ENCODE measurements at regions not wholly inside any gene's neighbourhood (a gene's known extent, or its start where the extent isn't known, plus 50 kb on each side); places are given as distances from the start of the nearest gene placed in this dataset.

DNA sequence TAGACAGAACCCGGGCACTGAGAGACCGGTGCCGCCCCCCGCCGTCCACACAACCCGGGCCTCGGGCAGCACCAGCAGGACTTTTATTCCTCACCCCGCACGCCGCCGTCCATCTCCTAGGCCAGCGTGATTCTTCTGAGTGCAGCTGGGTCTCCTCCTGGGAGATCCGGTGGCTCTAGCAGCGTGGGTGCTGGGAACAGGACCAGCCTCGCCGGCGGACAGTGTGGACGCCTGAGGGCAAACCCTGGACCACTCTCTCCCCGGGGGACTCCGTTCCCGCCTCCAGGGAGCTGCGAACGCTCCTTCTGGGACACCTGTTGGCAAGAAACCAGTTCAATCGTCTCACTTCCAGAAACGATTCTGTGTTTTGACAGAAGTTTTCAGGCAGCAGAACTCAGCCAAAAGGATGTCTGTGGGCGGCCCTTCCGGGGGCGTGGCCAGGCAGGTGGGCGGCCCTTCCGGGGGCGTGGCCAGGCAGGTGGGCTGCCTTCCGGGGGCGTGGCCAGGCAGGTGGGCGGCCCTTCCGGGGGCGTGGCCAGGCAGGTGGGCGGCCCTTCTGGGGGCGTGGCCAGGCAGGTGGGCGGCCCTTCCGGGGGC, 130.7 kb downstream of the DLL1 start:
- DNase-seq (ENCODE audit: low read depth), result no peak
- H3K4me3 ChIP-seq (ENCODE audit: low read depth, low read length), result no peak overlapping the region
- TF ChIP-seq, protein P1, sequence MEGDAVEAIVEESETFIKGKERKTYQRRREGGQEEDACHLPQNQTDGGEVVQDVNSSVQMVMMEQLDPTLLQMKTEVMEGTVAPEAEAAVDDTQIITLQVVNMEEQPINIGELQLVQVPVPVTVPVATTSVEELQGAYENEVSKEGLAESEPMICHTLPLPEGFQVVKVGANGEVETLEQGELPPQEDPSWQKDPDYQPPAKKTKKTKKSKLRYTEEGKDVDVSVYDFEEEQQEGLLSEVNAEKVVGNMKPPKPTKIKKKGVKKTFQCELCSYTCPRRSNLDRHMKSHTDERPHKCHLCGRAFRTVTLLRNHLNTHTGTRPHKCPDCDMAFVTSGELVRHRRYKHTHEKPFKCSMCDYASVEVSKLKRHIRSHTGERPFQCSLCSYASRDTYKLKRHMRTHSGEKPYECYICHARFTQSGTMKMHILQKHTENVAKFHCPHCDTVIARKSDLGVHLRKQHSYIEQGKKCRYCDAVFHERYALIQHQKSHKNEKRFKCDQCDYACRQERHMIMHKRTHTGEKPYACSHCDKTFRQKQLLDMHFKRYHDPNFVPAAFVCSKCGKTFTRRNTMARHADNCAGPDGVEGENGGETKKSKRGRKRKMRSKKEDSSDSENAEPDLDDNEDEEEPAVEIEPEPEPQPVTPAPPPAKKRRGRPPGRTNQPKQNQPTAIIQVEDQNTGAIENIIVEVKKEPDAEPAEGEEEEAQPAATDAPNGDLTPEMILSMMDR (conservative IDR thresholded peaks at IDR 0.05; ENCODE audit: low read depth, low read length), result no peak

DNA sequence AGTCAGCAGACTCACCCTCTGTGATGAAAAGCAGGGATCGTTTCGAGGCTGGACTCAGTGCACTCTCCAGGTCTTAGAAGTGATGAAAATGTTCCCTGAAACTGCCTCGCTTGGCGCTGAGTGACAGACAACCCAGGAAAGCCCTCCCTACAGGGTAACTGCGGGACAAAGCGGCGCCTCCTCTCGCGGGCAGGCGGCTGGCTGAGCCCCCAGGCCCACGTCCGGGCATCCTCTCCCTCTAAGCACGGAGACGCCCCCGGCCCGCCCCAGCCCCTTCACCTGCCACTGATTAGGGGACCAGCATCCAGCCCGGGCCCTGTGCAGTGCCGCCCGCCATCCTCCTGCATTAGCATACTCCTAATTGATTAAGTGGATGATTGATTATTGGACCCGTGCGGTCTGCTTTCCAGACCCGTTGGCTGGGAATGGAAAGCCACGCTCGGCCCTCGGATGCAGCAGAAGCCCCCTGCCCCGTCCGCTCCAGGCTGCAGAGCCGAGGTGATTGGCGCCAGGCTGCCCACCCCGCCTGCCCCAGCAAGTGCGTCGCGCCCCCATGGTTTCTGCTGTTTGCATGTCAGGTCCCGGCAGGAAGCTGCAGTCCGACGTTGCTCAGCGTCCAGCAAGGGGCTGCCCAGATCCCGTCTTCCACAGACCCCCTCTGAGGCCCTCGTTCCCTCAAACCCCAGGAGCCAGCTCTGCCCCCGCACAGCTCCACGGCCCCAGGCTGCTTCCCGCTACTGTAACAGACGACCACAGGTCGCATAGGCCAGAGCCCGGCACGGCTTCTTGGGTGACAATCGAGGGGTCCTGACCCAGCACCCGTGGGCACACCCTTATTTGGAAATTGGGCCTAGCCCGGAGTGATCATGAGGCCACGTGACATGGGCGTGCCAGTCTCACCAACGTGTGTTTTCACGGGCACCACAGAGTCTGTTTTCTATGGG, 131.6 kb downstream of the DLL1 start:
- TF ChIP-seq, protein P1 (conservative IDR thresholded peaks at IDR 0.05; ENCODE audit: low read depth, low read length), result no peak

DNA sequence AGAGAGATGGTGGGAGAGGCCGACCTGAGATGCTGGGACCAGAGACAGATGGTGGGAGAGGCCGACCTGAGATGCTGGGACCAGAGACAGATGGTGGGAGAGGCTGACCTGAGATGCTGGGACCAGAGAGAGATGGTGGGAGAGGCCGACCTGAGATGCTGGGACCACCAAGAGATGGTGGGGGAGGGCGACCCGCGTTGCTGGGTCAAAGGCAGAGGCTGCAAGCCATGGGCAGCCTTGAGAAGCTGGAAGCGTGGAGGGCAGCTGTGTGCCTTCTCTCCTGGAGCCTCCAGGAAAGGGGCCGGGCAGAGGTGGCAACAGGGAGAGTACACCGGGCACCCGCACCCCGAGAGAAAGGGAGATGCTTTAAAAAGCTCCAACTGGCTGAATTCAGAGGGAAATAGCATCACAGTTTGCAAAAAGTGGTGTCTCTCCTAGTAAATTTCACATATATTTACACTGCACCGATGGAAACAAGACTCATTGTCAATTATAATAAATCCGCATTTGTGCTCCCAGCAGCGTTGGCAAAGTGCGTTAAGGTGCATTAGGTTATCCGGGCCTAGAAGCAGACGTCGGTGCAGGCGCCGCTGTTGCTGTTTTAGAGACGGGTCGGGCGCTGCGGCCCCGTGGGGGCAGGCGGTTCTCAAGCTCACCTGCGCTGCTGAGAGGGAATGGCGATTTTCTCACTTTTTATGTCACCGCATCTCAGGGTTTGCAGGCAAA, 132.4 kb downstream of the DLL1 start:
- DNase-seq (ENCODE audit: low read depth), result no peak
- H3K4me3 ChIP-seq (ENCODE audit: low read depth, low read length), result no peak overlapping the region
- TF ChIP-seq, protein P1 (conservative IDR thresholded peaks at IDR 0.05; ENCODE audit: low read depth, low read length), result no peak

More for the DNA sequence above, 131.6 kb downstream of the DLL1 start:
- H3K4me3 ChIP-seq (ENCODE audit: low read depth, low read length), result no peak overlapping the region
- DNase-seq (ENCODE audit: low read depth), result no peak

DNA sequence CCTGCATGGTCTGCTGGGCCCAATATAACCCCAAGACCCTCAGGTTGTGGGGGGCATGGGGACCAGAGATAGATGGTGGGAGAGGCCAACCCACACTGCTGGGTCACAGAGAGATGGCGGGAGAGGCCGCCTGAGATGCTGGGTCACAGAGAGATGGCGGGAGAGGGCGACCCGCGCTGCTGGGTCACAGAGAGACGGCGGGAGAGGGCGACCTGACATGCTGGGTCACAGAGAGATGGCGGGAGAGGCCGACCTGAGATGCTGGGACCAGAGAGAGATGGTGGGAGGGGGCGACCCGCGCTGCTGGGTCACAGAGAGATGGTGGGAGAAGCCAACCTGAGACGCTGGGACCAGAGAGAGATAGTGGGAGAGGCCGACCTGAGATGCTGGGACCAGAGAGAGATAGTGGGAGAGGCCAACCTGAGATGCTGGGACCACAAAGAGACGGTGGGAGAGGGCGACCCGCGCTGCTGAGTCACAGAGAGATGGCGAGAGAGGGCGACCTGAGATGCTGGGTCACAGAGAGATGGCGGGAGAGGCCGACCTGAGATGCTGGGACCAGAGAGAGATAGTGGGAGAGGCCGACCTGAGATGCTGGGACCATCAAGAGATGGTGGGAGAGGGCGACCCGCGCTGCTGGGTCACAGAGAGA, 133.2 kb downstream of the DLL1 start:
- DNase-seq (ENCODE audit: low read depth), result no peak
- TF ChIP-seq, protein P1 (conservative IDR thresholded peaks at IDR 0.05; ENCODE audit: low read depth, low read length), result no peak
- H3K4me3 ChIP-seq (ENCODE audit: low read depth, low read length), result no peak overlapping the region

DNA sequence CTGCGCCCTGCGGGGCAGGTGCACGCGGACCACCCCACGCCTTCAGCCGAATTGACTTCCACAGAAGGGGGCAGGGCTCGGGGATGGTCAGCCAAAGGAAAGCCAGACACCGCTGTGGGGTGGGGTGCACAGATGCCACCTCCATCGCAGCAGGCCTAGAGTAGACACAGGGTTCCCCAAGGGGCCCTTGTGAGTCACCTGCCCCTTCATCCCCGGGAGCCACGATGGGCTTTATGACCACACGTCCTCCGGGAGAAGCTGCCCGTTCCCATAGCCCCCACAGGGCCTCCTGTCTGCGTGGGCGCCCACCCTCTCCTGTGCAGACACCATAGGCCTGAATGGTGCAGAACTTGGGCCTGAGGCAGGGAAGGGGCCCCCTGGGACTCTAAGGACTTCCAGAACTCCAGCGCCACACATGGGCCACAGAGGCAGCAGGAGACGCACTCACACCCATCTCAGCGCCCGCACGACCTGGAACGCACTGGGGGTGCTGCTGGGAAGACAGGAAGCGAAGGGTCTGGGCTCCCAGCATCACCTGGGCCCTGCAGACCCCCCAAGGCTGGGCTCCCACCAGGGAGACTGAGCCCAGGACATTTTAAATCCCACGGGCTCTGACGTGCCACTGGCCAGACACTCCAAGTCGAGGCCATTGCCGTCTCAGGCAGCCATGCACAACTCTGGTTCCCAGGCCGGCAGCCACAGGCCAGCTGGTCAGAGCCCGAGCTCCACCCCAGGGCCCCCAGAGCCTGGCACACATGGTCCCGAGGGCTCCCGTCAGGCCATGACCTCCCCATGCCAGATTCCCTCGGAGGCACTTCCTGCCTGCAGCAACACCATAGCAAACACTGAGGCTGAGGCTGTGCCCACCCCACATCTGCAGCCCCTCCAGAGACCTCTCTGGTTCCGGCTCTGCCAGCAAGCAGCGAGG, 134.2 kb downstream of the DLL1 start:
- DNase-seq (ENCODE audit: low read depth), result no peak
- no peak overlapping the region for H3K4me3 ChIP-seq (ENCODE audit: low read depth, low read length)
- TF ChIP-seq, protein P1 (conservative IDR thresholded peaks at IDR 0.05; ENCODE audit: low read depth, low read length), result no peak

Measured in epithelial cell of proximal tubule (primary cell).